Activated naive CD8-positive, alpha-beta T cell treated with anti-CD3 and anti-CD28 coated beads, Interleukin-2, amount 50 U/mL, for 24 hours (primary cell): ENCODE measurements at regions not wholly inside any gene's neighbourhood (a gene's known extent, or its start where the extent isn't known, plus 50 kb on each side); places are given as distances from the start of the nearest gene placed in this dataset.
"Not testable (repeated sequence)": the region's sequence is repeated elsewhere in the genome, so short reads cannot be mapped to it uniquely, and the experiment has no call there.

Experiments
- ATAC-seq: fragments of 150-1000 bp; cut with Tn5 transposase; one replicate; pipeline ENCODE4 v1.10.0; 2021
- DNase-seq: peaks from one replicate; pipeline ENCODE4 v3.0.0; 2021
- H3K27ac Mint-ChIP-seq: one replicate; pipeline ENCODE4 v1.8.0; 2021; ENCODE audit warnings: mild to moderate bottlenecking, mixed read lengths
- H3K27me3 Mint-ChIP-seq: one replicate; pipeline ENCODE4 v1.8.0; 2021; ENCODE audit warnings: mixed read lengths
- H3K36me3 Mint-ChIP-seq: one replicate; pipeline ENCODE4 v1.8.0; 2021; ENCODE audit warnings: low read depth, mixed read lengths
- H3K4me1 Mint-ChIP-seq: one replicate; pipeline ENCODE4 v1.8.0; 2021; ENCODE audit warnings: mixed read lengths
- H3K4me3 Mint-ChIP-seq: one replicate; pipeline ENCODE4 v1.8.0; 2021; ENCODE audit warnings: mild to moderate bottlenecking, moderate library complexity, mixed read lengths
- H3K9me3 Mint-ChIP-seq: one replicate; pipeline ENCODE4 v1.8.0; 2021; ENCODE audit warnings: mixed read lengths

GRCh38 chr16:58809213-58809612 is 75.1 kb upstream of the GOT2 start:
- ATAC-seq: no peak
- Mint-ChIP-seq H3K9me3 (peaks cover 6% of the 10 kb centered on the region), H3K36me3 (no peaks in the 10 kb centered on the region), H3K4me1 (no peaks in the 10 kb centered on the region), H3K27ac (no peak overlapping the region), H3K27me3 (peaks cover 6% of the 10 kb centered on the region), H3K4me3 (no peak overlapping the region)
- no peak for DNase-seq

- peaks cover 9% of the 10 kb centered on the region for H3K27me3 Mint-ChIP-seq
- no peak overlapping the region for H3K4me3 Mint-ChIP-seq
- H3K9me3 Mint-ChIP-seq: peaks cover 15% of the 10 kb centered on the region
- H3K4me1 Mint-ChIP-seq: no peaks in the 10 kb centered on the region
- no peak for ATAC-seq
- H3K36me3 Mint-ChIP-seq: no peaks in the 10 kb centered on the region
- no peak for DNase-seq
- no peak overlapping the region for H3K27ac Mint-ChIP-seq
Observed at GRCh38 chr16:58807276-58807675, 73.2 kb upstream of the GOT2 start.

GRCh38 chr16:58801838-58802237 is 67.7 kb upstream of the GOT2 start:
- Mint-ChIP-seq H3K4me1 (no peaks in the 10 kb centered on the region), H3K9me3 (peaks cover 27% of the 10 kb centered on the region), H3K27ac (no peak overlapping the region), H3K36me3 (no peaks in the 10 kb centered on the region), H3K4me3 (no peak overlapping the region), H3K27me3 (peaks cover 7% of the 10 kb centered on the region)
- ATAC-seq (no peak), DNase-seq (no peak)

GRCh38 chr16:58797137-58797801 is 63.2 kb upstream of the GOT2 start:
- H3K4me1 Mint-ChIP-seq: no peaks in the 10 kb centered on the region
- no peaks in the 10 kb centered on the region for H3K36me3 Mint-ChIP-seq
- H3K4me3 Mint-ChIP-seq: no peak overlapping the region
- ATAC-seq: no peak
- H3K27me3 Mint-ChIP-seq: peaks cover 7% of the 10 kb centered on the region
- no peak for DNase-seq
- no peak overlapping the region for H3K27ac Mint-ChIP-seq
- H3K9me3 Mint-ChIP-seq: peaks cover 12% of the 10 kb centered on the region

DNA sequence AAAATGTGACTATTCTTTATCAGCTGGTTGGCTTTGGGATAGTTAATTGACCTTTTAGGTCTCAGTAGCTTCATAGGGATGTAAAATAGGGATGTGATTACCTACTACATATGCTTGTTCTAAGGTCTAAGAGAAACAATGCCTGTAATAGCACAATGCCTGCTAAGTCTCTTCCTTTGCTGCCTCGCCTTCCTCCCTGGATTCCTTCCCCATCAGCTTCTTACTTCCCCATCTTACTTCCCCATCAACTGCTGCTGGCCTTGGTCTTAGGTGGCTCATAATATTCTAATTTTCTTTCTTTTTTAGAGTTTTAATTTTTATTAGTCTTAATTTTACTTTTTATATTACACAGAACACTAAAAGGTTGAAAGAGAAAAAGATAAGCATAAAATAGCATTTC is 59.2 kb upstream of the GOT2 start:
- no peaks in the 10 kb centered on the region for H3K36me3 Mint-ChIP-seq
- H3K27ac Mint-ChIP-seq: no peak overlapping the region
- ATAC-seq (no peak), DNase-seq (no peak)
- no peaks in the 10 kb centered on the region for H3K4me1 Mint-ChIP-seq
- no peak overlapping the region for H3K4me3 Mint-ChIP-seq
- H3K27me3 Mint-ChIP-seq: peaks cover 13% of the 10 kb centered on the region
- no peaks in the 10 kb centered on the region for H3K9me3 Mint-ChIP-seq

DNA sequence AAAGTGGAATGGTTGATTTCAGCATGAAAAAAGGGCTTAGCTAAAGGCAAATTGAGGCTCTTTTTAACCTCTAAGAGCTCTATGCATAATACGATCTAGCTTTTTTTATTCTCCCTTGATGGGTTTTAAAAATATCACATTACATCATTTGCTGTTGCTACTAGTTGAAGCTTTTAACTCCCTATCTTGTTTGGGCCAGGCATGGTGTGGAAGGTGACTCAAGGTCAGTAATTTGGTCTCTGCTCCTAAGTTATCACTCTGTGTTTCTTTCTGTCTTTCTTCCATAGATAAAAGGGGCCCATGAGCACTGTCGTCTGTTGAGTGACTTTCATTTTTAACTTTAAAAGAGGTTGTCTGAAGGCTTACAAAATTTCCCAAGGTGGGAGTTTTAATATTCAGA is 58.1 kb upstream of the GOT2 start:
- H3K9me3 Mint-ChIP-seq: no peaks in the 10 kb centered on the region
- H3K27ac Mint-ChIP-seq: no peak overlapping the region
- H3K27me3 Mint-ChIP-seq: peaks cover 15% of the 10 kb centered on the region
- no peak overlapping the region for H3K4me3 Mint-ChIP-seq
- H3K4me1 Mint-ChIP-seq: no peaks in the 10 kb centered on the region
- no peaks in the 10 kb centered on the region for H3K36me3 Mint-ChIP-seq
- no peak for DNase-seq
- ATAC-seq: no peak

- not testable (repeated sequence) for H3K9me3 Mint-ChIP-seq, H3K4me3 Mint-ChIP-seq, H3K27ac Mint-ChIP-seq, ATAC-seq, H3K36me3 Mint-ChIP-seq, DNase-seq, H3K4me1 Mint-ChIP-seq
- peaks cover 15% of the 10 kb centered on the region for H3K27me3 Mint-ChIP-seq
Observed at GRCh38 chr16:58790816-58791557, 56.9 kb upstream of the GOT2 start.

DNA sequence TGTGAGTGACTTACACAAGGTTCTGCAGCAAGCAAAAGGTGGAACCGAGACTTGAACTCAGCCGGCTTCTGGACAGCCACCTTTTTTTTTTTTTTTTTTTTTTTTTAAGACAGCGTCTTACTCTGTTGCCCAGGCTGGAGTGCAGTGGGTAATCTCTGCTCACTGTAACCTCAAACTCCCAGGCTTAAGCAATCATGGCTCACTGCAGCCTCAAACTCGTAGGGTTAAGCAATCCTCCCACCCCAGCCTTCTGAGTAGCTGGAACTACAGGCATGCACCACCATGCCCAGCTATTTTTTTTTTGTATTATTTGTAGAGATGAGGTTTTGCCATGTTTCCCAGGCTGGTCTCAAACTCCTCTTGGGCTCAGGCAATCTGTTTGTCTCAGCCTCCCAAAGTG is 55.2 kb upstream of the GOT2 start:
- Mint-ChIP-seq H3K4me3 (no peak overlapping the region), H3K4me1 (no peaks in the 10 kb centered on the region), H3K9me3 (no peaks in the 10 kb centered on the region), H3K36me3 (peaks cover 1% of the 10 kb centered on the region), H3K27ac (no peak overlapping the region), H3K27me3 (peaks cover 11% of the 10 kb centered on the region)
- DNase-seq: no peak
- no peak for ATAC-seq
